Fibroblast of mammary gland (primary cell): ENCODE measurements at regions not wholly inside any gene's neighbourhood (a gene's known extent, or its start where the extent isn't known, plus 50 kb on each side); places are given as distances from the start of the nearest gene placed in this dataset.

Source experiments
- DNase-seq: peaks from one replicate; pipeline ENCODE4 v3.0.0-alpha.2; 2010; ENCODE audit warnings: low read depth
- H3K4me3 ChIP-seq: 2 replicates; pipeline ENCODE4 v1.5.1; 2011; ENCODE audit warnings: low read depth, mild to moderate bottlenecking, low read length, moderate library complexity; ENCODE audit not compliant: control insufficient read depth
- CTCF ChIP-seq: conservative IDR thresholded peaks from 2 replicates; pipeline ENCODE4 v1.5.1; 2011; ENCODE audit warnings: low read depth, low read length, inconsistent platforms; ENCODE audit not compliant: control insufficient read depth, insufficient read depth

- DNase-seq: no peak
- no peak overlapping the region for H3K4me3 ChIP-seq
- no peak for TF ChIP-seq CTCF
Measured at GRCh38 chr13:86006317-86006716, 207.1 kb upstream of the SLITRK6 start.

DNA sequence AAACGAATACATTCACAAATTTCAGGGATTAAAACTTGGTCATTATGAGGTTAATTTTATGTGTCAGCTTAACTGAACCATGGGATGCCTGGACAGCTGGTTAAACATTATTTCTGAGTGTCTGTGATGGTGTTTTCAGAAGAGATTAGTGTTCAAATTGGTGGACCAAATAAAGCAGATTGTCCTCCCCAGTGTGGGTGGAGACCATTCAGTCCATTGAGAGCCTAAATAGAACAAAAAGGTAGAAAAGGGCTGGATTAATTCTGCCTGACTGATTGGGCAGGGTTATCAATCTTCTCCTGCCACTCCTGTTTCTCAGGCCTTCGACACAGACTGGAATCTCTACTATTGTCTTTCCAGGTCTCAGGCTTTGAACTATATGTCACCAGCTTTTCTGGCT lies 203.8 kb upstream of the SLITRK6 start:
- no peak for TF ChIP-seq CTCF
- DNase-seq: no peak
- no peak overlapping the region for H3K4me3 ChIP-seq

- no peak overlapping the region for H3K4me3 ChIP-seq
- DNase-seq: no peak
- TF ChIP-seq CTCF: no peak
Measured at GRCh38 chr13:86000546-86000945, 201.3 kb upstream of the SLITRK6 start.

GRCh38 chr13:85997587-85997986 lies 198.4 kb upstream of the SLITRK6 start:
- no peak overlapping the region for H3K4me3 ChIP-seq
- no peak for TF ChIP-seq CTCF
- DNase-seq: no peak

DNA sequence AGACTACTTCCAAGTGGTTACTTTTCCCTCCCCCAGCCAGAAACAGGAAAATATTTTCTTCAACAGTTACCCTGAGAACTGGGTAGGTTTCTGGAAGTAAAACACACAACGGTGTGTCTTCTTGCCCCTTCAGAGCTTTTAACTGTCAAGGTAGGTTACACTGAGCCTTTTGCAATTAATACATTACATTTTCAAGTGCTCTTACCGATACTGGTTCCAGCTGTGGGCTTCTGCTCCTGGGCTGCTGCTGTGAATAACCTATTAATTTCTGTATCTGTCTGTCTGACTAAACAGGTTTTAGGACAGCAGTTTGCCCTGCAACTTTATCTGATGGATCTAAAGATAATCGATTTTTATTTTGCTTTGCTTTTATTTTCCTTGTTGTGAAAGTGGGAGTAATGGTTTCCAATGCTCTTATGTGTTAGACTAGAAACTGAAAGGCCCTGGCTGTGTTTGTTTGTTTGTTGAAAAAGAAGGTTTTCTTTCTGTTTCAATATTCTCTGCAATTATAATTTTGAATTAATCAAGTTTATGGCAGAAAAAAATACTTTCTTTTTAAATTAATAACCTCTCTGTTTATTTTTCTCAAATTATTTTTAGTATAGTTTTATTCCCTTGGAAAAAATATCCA lies 196.7 kb upstream of the SLITRK6 start:
- DNase-seq: no peak
- no peak for TF ChIP-seq CTCF
- H3K4me3 ChIP-seq: no peak overlapping the region

- H3K4me3 ChIP-seq: no peak overlapping the region
- TF ChIP-seq CTCF: no peak
- DNase-seq: no peak
Measured at GRCh38 chr13:85993567-85993966, 194.3 kb upstream of the SLITRK6 start.

DNA sequence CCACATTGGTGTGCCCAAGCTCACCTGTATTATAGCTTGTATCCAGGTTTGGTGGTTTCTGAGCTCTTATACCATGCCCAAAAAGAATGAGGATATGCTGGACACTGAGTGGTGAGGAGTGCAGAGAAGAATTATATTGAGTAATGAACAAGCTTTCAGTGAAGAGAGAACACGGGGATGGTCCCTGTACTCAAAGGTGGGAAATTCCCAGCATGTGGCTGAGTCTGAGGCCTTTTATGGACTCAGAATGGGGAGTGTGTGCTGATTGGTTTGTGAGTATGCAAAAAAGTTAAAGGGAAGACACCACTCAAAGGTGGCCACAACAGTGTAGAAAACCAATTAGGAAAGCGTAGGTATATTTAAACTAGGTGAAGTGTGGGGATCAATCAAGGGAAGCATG lies 191.2 kb upstream of the SLITRK6 start:
- DNase-seq: no peak
- TF ChIP-seq CTCF: no peak
- H3K4me3 ChIP-seq: no peak overlapping the region
